ENCODE measurements at regions not wholly inside any gene's neighbourhood (a gene's known extent, or its start where the extent isn't known, plus 50 kb on each side); places are given as distances from the start of the nearest gene placed in this dataset.

DNA sequence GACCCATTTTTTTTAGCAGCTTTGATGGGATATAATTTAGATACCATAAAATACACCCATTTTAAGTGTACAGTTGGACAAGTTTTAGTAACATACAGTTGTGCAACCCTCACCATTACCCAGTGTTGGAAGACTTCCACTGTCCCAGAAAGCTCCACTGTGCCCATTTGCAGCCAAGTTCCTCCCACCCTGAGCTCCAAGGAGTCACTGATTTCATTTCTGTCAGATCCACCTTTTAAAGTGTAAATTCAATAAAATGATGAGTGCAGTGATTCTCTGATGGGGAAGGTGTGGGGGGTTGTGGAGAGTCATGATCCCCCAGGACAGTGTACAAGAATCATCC, 93.2 kb upstream of the IGF1R start:
- no peak for FAIRE-seq
- BruUV-seq (replicated peaks): no TSS peak
- Histone ChIP-seq H3K4me3 (no peak overlapping the region), H3K79me2 (ENCODE audit: control insufficient read depth, insufficient read depth, low read length) (no peaks in the 10 kb centered on the region), H3K9me3 (replicated peaks; ENCODE audit: control insufficient read depth, insufficient read depth, low read depth, low read length) (no peaks in the 10 kb centered on the region), H2AFZ (ENCODE audit: low read depth, low read length) (no peak overlapping the region), H3K9me1 (ENCODE audit: control insufficient read depth, insufficient read depth, low read length) (no peaks in the 10 kb centered on the region), H3K27ac (ENCODE audit: extremely low read depth, low read depth, low read length) (no peak overlapping the region), H3K9ac (ENCODE audit: insufficient read depth in 1 of 2, low read depth in 2 of 2, low read length in 2 of 2) (no peak overlapping the region), H4K20me1 (replicated peaks; ENCODE audit: control insufficient read depth, insufficient read depth, low read length) (no peaks in the 10 kb centered on the region), H3K36me3 (ENCODE audit: control insufficient read depth, insufficient read depth, low read length) (no peaks in the 10 kb centered on the region), H3K27me3 (ENCODE audit: control insufficient read depth in 2 of 2, insufficient read depth in 2 of 2, low read length in 2 of 2) (0 out of 5 replicates have a peak, but pooled peaks cover 0 to under 1% of the 10 kb centered on the region in 2 experiments), H3K4me2 (ENCODE audit: insufficient read depth, low read length) (no peak overlapping the region), H3K4me1 (replicated peaks in 1 of 2; ENCODE audit: control insufficient read depth in 2 of 2, insufficient read depth in 2 of 2, low read length in 2 of 2) (no peaks in the 10 kb centered on the region)
- in situ Hi-C loops (cut with MboI): no loop called here
- ChIA-PET CTCF (ENCODE audit: low intra/inter-chr PET ratio) (no interaction called here), POLR2A (no interaction called here)
- DNase-seq (ENCODE audit: extremely low read depth in 1 of 4, low spot score in 3 of 4): no peak
- no peak for ATAC-seq
- intact Hi-C loops (cut with micrococcal nuclease): no loop called here
- TF ChIP-seq TEAD1 (CRISPR knock-in tag; IDR thresholded peaks at IDR 0.05) (no peak), SMARCA5 (IDR thresholded peaks at IDR 0.05) (no peak), FOXM1 (IDR thresholded peaks at IDR 0.05; ENCODE audit: low read depth) (no peak), FOXM1 (CRISPR knock-in tag; IDR thresholded peaks at IDR 0.05; ENCODE audit: low read depth) (no peak), FOXK2 (conservative IDR thresholded peaks at IDR 0.05 in 1 of 2, IDR thresholded peaks at IDR 0.05 in 1 of 2; ENCODE audit: low read depth in 2 of 2) (no peak), ZNF354B (CRISPR knock-in tag; IDR thresholded peaks at IDR 0.05) (no peak), TAF7 (tag; IDR thresholded peaks at IDR 0.05) (no peak), ZBTB1 (CRISPR knock-in tag; IDR thresholded peaks at IDR 0.05; ENCODE audit: borderline replicate concordance, low read depth) (no peak), ZSCAN29 (IDR thresholded peaks at IDR 0.05) (no peak), STAG1 (CRISPR knock-in tag; IDR thresholded peaks at IDR 0.05; ENCODE audit: borderline replicate concordance) (no peak)
- TF ChIP-seq, protein P1, sequence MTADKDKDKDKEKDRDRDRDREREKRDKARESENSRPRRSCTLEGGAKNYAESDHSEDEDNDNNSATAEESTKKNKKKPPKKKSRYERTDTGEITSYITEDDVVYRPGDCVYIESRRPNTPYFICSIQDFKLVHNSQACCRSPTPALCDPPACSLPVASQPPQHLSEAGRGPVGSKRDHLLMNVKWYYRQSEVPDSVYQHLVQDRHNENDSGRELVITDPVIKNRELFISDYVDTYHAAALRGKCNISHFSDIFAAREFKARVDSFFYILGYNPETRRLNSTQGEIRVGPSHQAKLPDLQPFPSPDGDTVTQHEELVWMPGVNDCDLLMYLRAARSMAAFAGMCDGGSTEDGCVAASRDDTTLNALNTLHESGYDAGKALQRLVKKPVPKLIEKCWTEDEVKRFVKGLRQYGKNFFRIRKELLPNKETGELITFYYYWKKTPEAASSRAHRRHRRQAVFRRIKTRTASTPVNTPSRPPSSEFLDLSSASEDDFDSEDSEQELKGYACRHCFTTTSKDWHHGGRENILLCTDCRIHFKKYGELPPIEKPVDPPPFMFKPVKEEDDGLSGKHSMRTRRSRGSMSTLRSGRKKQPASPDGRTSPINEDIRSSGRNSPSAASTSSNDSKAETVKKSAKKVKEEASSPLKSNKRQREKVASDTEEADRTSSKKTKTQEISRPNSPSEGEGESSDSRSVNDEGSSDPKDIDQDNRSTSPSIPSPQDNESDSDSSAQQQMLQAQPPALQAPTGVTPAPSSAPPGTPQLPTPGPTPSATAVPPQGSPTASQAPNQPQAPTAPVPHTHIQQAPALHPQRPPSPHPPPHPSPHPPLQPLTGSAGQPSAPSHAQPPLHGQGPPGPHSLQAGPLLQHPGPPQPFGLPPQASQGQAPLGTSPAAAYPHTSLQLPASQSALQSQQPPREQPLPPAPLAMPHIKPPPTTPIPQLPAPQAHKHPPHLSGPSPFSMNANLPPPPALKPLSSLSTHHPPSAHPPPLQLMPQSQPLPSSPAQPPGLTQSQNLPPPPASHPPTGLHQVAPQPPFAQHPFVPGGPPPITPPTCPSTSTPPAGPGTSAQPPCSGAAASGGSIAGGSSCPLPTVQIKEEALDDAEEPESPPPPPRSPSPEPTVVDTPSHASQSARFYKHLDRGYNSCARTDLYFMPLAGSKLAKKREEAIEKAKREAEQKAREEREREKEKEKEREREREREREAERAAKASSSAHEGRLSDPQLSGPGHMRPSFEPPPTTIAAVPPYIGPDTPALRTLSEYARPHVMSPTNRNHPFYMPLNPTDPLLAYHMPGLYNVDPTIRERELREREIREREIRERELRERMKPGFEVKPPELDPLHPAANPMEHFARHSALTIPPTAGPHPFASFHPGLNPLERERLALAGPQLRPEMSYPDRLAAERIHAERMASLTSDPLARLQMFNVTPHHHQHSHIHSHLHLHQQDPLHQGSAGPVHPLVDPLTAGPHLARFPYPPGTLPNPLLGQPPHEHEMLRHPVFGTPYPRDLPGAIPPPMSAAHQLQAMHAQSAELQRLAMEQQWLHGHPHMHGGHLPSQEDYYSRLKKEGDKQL (CRISPR knock-in tag; IDR thresholded peaks at IDR 0.05; ENCODE audit: borderline replicate concordance): no peak
- TF ChIP-seq, protein P2, sequence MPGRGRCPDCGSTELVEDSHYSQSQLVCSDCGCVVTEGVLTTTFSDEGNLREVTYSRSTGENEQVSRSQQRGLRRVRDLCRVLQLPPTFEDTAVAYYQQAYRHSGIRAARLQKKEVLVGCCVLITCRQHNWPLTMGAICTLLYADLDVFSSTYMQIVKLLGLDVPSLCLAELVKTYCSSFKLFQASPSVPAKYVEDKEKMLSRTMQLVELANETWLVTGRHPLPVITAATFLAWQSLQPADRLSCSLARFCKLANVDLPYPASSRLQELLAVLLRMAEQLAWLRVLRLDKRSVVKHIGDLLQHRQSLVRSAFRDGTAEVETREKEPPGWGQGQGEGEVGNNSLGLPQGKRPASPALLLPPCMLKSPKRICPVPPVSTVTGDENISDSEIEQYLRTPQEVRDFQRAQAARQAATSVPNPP (IDR thresholded peaks at IDR 0.05; ENCODE audit: borderline replicate concordance, insufficient read depth, insufficient read length): no peak
